HCT116 (cell line): ENCODE measurements at regions not wholly inside any gene's neighbourhood (a gene's known extent, or its start where the extent isn't known, plus 50 kb on each side); places are given as distances from the start of the nearest gene placed in this dataset.

Experiments
- ATAC-seq: fragments of 200-7000 bp; cut with Tn5 transposase; 2 replicates; pipeline ENCODE4 v1.9.1; 2020; ENCODE audit warnings: mild to moderate bottlenecking, moderate library complexity
- BruUV-seq: library from RNA; stranded (reverse); fragments of 400-500 nt; replicated peaks from 2 replicates; lab custom pipeline; 2021; lab: Mats Ljungman, UMichigan
- CTCF ChIA-PET: fragments of 300-600 bp; sonication (Branson Sonifier 250); formaldehyde crosslinking; loops from one replicate; lab custom pipeline; 2021; ENCODE audit warnings: antibody characterized with exemption; lab: Charles Lee
- POLR2A ChIA-PET: fragments of 300-600, 350-600 bp; sonication (Branson Sonifier 250); formaldehyde crosslinking; loops from one replicate; lab custom pipeline; 2021; ENCODE audit warnings: antibody characterized with exemption; lab: Charles Lee
- RAD21 ChIA-PET, 2 experiments: fragments of 300-600 bp; sonication (Branson Sonifier 250); formaldehyde crosslinking; loops; one replicate each; lab custom pipeline; 2023; ENCODE audit warnings: low total read pairs in 2 of 2; ENCODE audit not compliant: uncharacterized antibody in 2 of 2, unreplicated experiment in 2 of 2, low non-redundant PET in 1 of 2; lab: Charles Lee
- DNase-seq: peaks from one replicate; pipeline ENCODE4 v3.0.0-alpha.2; 2010; ENCODE audit warnings: low read depth, low spot score
- H2AFZ ChIP-seq: fragments of 200-600 bp; shearing (Covaris generic), sonication (generic); 2 replicates; pipeline ENCODE4 v1.6.1; 2017; ENCODE audit warnings: low read depth, mixed run types, mixed read lengths, antibody characterized with exemption, low read length; ENCODE audit not compliant: poor library complexity, severe bottlenecking
- H3K27ac ChIP-seq: 2 replicates; pipeline ENCODE4 v1.5.1; 2012; ENCODE audit warnings: low read depth, low read length
- H3K27me3 ChIP-seq: fragments of 200-600 bp; sonication (generic); 2 replicates; pipeline ENCODE4 v1.6.1; 2016; ENCODE audit warnings: mixed run types, low read length, mixed read lengths; ENCODE audit not compliant: insufficient read depth
- H3K36me3 ChIP-seq, 2 experiments: fragments of 200-500 bp in 1 of 2; fragments of 200-600 bp in 1 of 2; sonication (Bioruptor generic) in 1 of 2; sonication (generic) in 1 of 2; 2 replicates each; pipeline versions ENCODE4 v1.5.1 to v1.6.1; 2014 to 2016; ENCODE audit warnings: low read length in 2 of 2, inconsistent platforms in 1 of 2, mixed read lengths in 1 of 2, mixed run types in 1 of 2; ENCODE audit not compliant: insufficient read depth in 2 of 2, control insufficient read depth in 1 of 2
- H3K4me1 ChIP-seq, 2 experiments: fragments of 200-600 bp in 1 of 2; sonication (generic) in 1 of 2; 2 replicates each; pipeline versions ENCODE4 v1.5.1 to v1.6.1; 2012 to 2017; ENCODE audit warnings: low read length in 2 of 2, inconsistent platforms in 1 of 2, mild to moderate bottlenecking in 1 of 2, mixed read lengths in 1 of 2, mixed run types in 1 of 2, moderate library complexity in 1 of 2; ENCODE audit not compliant: insufficient read depth in 2 of 2, control insufficient read depth in 1 of 2
- H3K4me2 ChIP-seq: fragments of 200-600 bp; sonication (generic); 2 replicates; pipeline ENCODE4 v1.6.1; 2017; ENCODE audit warnings: mixed run types, low read length, mixed read lengths
- H3K4me3 ChIP-seq, 2 experiments: fragments of 200-600 bp in 1 of 2; sonication (generic) in 1 of 2; replicated peaks in 1 of 2; 2 replicates each; pipeline ENCODE4 v1.5.1; 2011 to 2016; ENCODE audit warnings: low read length in 2 of 2, control low read depth in 1 of 2, low read depth in 1 of 2, mild to moderate bottlenecking in 1 of 2, mixed read lengths in 1 of 2, mixed run types in 1 of 2
- H3K79me2 ChIP-seq: fragments of 200-600 bp; sonication (generic); 2 replicates; pipeline ENCODE4 v1.6.1; 2017; ENCODE audit warnings: mild to moderate bottlenecking, mixed run types, low read length, moderate library complexity, mixed read lengths; ENCODE audit not compliant: insufficient read depth
- H3K9ac ChIP-seq: fragments of 200-600 bp; sonication (generic); 2 replicates; pipeline ENCODE4 v1.6.1; 2016; ENCODE audit warnings: low read length, mixed read lengths
- H3K9me2 ChIP-seq: fragments of 200-600 bp; sonication (generic), shearing (Covaris generic); 2 replicates; pipeline ENCODE4 v1.6.1; 2017; ENCODE audit warnings: mixed run types, mild to moderate bottlenecking, moderate library complexity; ENCODE audit not compliant: insufficient read depth
- H3K9me3 ChIP-seq, 2 experiments: fragments of 200-500 bp in 1 of 2; fragments of 200-600 bp in 1 of 2; sonication (Bioruptor generic) in 1 of 2; sonication (generic) in 1 of 2; 2 replicates each; pipeline ENCODE4 v1.6.1; 2014 to 2017; ENCODE audit warnings: low read length in 2 of 2, mixed read lengths in 2 of 2, inconsistent platforms in 1 of 2, low read depth in 1 of 2, mild to moderate bottlenecking in 1 of 2, mixed run types in 1 of 2, moderate library complexity in 1 of 2; ENCODE audit not compliant: control insufficient read depth in 1 of 2, insufficient read depth in 1 of 2
- H4K20me1 ChIP-seq: fragments of 200-600 bp; sonication (generic), shearing (Covaris generic); 2 replicates; pipeline ENCODE4 v1.6.1; 2017; ENCODE audit warnings: mixed run types, mild to moderate bottlenecking, moderate library complexity; ENCODE audit not compliant: insufficient read depth
- ATF3 ChIP-seq: IDR thresholded peaks from 2 replicates; pipeline ENCODE4 v1.6.1; 2012
- CBX3 ChIP-seq: IDR thresholded peaks from 2 replicates; pipeline ENCODE4 v1.6.1; 2012; ENCODE audit warnings: low read depth
- CEBPB ChIP-seq: IDR thresholded peaks from 2 replicates; pipeline ENCODE4 v1.6.1; 2012; ENCODE audit warnings: low read depth
- EGR1 ChIP-seq: IDR thresholded peaks from 2 replicates; pipeline ENCODE4 v1.6.1; 2012; ENCODE audit warnings: low read depth
- ELF1 ChIP-seq: IDR thresholded peaks from 2 replicates; pipeline ENCODE4 v1.6.1; 2012; ENCODE audit warnings: low read depth, borderline replicate concordance
- EZH2 ChIP-seq: fragments of 200-600 bp; sonication (generic); IDR thresholded peaks from 2 replicates; pipeline ENCODE4 v1.6.1; 2017; ENCODE audit warnings: antibody characterized with exemption, mixed run types
- EZH2phosphoT487 ChIP-seq: fragments of 200-600 bp; IDR thresholded peaks from 2 replicates; pipeline ENCODE4 v1.6.1; 2018; ENCODE audit warnings: antibody characterized with exemption, borderline replicate concordance
- JUND ChIP-seq: IDR thresholded peaks from 2 replicates; pipeline ENCODE4 v1.6.1; 2012
- POLR2AphosphoS5 ChIP-seq: IDR thresholded peaks from 2 replicates; pipeline ENCODE4 v1.6.1; 2011; ENCODE audit warnings: mild to moderate bottlenecking, low read depth, low read length, moderate library complexity
- RAD21 ChIP-seq: IDR thresholded peaks from 2 replicates; pipeline ENCODE4 v1.6.1; 2012; ENCODE audit warnings: low read depth, mild to moderate bottlenecking
- REST ChIP-seq: IDR thresholded peaks from 2 replicates; pipeline ENCODE4 v1.6.1; 2012; ENCODE audit warnings: low read depth
- SP1 ChIP-seq: IDR thresholded peaks from 2 replicates; pipeline ENCODE4 v1.6.1; 2012; ENCODE audit warnings: low read depth
- SRF ChIP-seq: IDR thresholded peaks from 2 replicates; pipeline ENCODE4 v1.6.1; 2012; ENCODE audit warnings: low read depth
- TCF7L2 ChIP-seq: IDR thresholded peaks from 2 replicates; pipeline ENCODE4 v1.7.0; 2011; ENCODE audit warnings: borderline replicate concordance, inconsistent platforms; ENCODE audit not compliant: insufficient read depth, insufficient read length; ENCODE audit errors: extremely low read depth
- YY1 ChIP-seq: IDR thresholded peaks from 2 replicates; pipeline ENCODE4 v1.6.1; 2011; ENCODE audit warnings: low read length, low read depth, moderate library complexity, mild to moderate bottlenecking; ENCODE audit not compliant: insufficient replicate concordance; ENCODE audit errors: extremely low read depth
- ZBTB33 ChIP-seq: IDR thresholded peaks from 2 replicates; pipeline ENCODE4 v1.6.1; 2011; ENCODE audit warnings: mild to moderate bottlenecking, low read length, moderate library complexity; ENCODE audit not compliant: insufficient replicate concordance; ENCODE audit errors: extremely low read depth
- ZFX ChIP-seq: fragments of 450-650 bp; IDR thresholded peaks from 2 replicates; pipeline ENCODE4 v1.6.1; 2017
- ZNF274 ChIP-seq: fragments of 200-500 bp; sonication (Bioruptor generic); IDR thresholded peaks from 2 replicates; pipeline ENCODE4 v1.6.1; 2014; ENCODE audit warnings: mild to moderate bottlenecking, low read depth, low read length, inconsistent platforms
- intact Hi-C: fragments of 100-400 bp; cut with micrococcal nuclease; formaldehyde crosslinking; loops from 2 replicates; pipeline ENCODE4 v1.10.0; 2022
- TF ChIP-seq, protein P1 (sequence below), 3 experiments: fragments of 200-600 bp in 1 of 3; sonication (generic) in 1 of 3; IDR thresholded peaks in 2 of 3; conservative IDR thresholded peaks in 1 of 3; 2 replicates each; pipeline ENCODE4 v1.5.1; 2012 to 2017; ENCODE audit warnings: low read depth in 2 of 3, low read length in 2 of 3, antibody characterized with exemption in 1 of 3, borderline replicate concordance in 1 of 3, control low read depth in 1 of 3, mild to moderate bottlenecking in 1 of 3, mixed read lengths in 1 of 3, mixed run types in 1 of 3, moderate library complexity in 1 of 3; ENCODE audit not compliant: insufficient read depth in 1 of 3

DNA sequence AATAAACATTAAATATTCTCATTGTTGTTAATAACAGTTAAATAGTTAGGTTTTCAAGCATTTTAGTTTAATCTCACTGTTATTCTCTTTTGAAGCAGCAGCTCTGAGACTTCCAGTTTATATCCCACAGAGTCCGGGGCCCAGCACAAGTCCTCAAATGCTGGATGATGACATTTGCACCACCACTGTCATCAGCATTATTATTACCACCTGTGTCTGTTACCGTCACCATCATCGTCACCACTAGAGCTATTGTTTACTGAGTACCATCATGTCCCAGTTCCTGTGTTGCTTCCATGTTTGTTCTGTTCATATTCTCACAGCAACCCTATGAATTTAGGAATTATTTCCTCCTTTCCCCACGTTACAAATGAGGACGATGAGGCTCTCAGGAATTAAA, 169.2 kb upstream of the NR3C1 start:
- ChIA-PET POLR2A (no interaction called here), RAD21 (no interaction called here), CTCF (no interaction called here)
- ATAC-seq: no peak
- Histone ChIP-seq H3K4me1 (no peaks in the 10 kb centered on the region), H3K36me3 (no peaks in the 10 kb centered on the region), H3K9me3 (no peaks in the 10 kb centered on the region), H3K4me3 (no peak overlapping the region), H3K9me2 (no peaks in the 10 kb centered on the region), H3K27me3 (no peaks in the 10 kb centered on the region), H3K27ac (no peak overlapping the region), H3K9ac (no peak overlapping the region), H2AFZ (no peak overlapping the region), H3K79me2 (no peaks in the 10 kb centered on the region), H3K4me2 (no peak overlapping the region), H4K20me1 (no peaks in the 10 kb centered on the region)
- DNase-seq: no peak
- no TSS peak for BruUV-seq
- intact Hi-C loops: no loop called here
- no peak for TF ChIP-seq CBX3
- no peak for TF ChIP-seq POLR2AphosphoS5
- TF ChIP-seq, protein P1, sequence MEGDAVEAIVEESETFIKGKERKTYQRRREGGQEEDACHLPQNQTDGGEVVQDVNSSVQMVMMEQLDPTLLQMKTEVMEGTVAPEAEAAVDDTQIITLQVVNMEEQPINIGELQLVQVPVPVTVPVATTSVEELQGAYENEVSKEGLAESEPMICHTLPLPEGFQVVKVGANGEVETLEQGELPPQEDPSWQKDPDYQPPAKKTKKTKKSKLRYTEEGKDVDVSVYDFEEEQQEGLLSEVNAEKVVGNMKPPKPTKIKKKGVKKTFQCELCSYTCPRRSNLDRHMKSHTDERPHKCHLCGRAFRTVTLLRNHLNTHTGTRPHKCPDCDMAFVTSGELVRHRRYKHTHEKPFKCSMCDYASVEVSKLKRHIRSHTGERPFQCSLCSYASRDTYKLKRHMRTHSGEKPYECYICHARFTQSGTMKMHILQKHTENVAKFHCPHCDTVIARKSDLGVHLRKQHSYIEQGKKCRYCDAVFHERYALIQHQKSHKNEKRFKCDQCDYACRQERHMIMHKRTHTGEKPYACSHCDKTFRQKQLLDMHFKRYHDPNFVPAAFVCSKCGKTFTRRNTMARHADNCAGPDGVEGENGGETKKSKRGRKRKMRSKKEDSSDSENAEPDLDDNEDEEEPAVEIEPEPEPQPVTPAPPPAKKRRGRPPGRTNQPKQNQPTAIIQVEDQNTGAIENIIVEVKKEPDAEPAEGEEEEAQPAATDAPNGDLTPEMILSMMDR (IDR thresholded peaks at IDR 0.05 in 2 of 3, conservative IDR thresholded peaks at IDR 0.05 in 1 of 3; ENCODE audit: borderline replicate concordance in 1 of 3, insufficient read depth in 1 of 3, low read depth in 2 of 3, low read length in 2 of 3): no peak
- no peak for TF ChIP-seq JUND
- no peak for TF ChIP-seq EGR1
- no peak for TF ChIP-seq ZFX
- TF ChIP-seq ATF3: no peak
- no peak for TF ChIP-seq RAD21
- no peak for TF ChIP-seq ZBTB33
- no peak for TF ChIP-seq SP1
- no peak for TF ChIP-seq ELF1
- no peak for TF ChIP-seq EZH2
- TF ChIP-seq SRF: no peak
- TF ChIP-seq REST: no peak
- TF ChIP-seq YY1: no peak
- TF ChIP-seq EZH2phosphoT487: no peak
- TF ChIP-seq ZNF274: no peak
- TF ChIP-seq TCF7L2: no peak
- TF ChIP-seq CEBPB: no peak
